Fibroblast of mammary gland (primary cell): ENCODE measurements at regions not wholly inside any gene's neighbourhood (a gene's known extent, or its start where the extent isn't known, plus 50 kb on each side); places are given as distances from the start of the nearest gene placed in this dataset.
"Not testable (repeated sequence)": the region's sequence is repeated elsewhere in the genome, so short reads cannot be mapped to it uniquely, and the experiment has no call there.

ENCODE experiments used
- DNase-seq: peaks from one replicate; pipeline ENCODE4 v3.0.0-alpha.2; 2010; ENCODE audit warnings: low read depth
- H3K4me3 ChIP-seq: 2 replicates; pipeline ENCODE4 v1.5.1; 2011; ENCODE audit warnings: low read depth, mild to moderate bottlenecking, low read length, moderate library complexity; ENCODE audit not compliant: control insufficient read depth
- CTCF ChIP-seq: conservative IDR thresholded peaks from 2 replicates; pipeline ENCODE4 v1.5.1; 2011; ENCODE audit warnings: low read depth, low read length, inconsistent platforms; ENCODE audit not compliant: control insufficient read depth, insufficient read depth

DNA sequence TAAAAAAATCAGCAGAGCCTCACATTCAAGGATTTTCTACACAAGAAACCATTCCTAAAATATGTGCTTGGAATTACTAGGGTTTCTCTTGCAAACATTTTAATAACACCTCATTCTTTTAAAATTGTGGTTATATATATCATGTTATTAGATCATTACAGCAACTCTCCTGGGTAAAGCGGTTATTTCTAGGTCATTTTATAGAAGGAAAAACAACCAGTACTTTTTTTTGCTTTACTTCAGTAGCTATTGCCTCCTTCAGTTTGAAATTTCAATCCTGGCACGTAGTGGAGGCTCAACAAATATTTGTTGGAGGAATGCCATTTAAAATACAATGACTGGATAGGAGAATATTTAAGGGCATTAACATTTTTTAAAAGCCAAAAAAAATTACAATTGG, 220.6 kb downstream of the CDRT15L2 start:
- no peak for DNase-seq
- H3K4me3 ChIP-seq: no peak overlapping the region
- TF ChIP-seq CTCF: no peak

GRCh38 chr17:20805751-20806150, 226.2 kb downstream of the CDRT15L2 start:
- DNase-seq: no peak
- no peak overlapping the region for H3K4me3 ChIP-seq
- TF ChIP-seq CTCF: no peak

DNA sequence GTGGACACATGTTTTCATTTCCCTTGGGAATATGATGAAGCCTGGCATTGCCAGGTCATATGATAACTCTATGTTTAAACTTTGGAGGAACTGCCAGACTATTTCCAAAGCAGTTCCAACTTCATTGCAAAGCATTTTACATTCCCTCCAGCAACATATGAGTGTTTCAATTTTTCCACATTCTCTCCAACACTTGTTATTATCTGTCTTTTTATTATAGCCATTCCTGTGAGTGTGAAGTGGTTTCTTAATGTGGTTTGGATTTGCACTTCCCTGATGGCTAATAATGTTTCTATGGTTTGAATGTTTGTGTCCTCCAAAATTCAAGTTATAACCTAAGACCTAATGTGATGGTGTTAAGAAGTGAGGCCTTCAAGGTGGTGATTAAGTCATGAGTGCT, 228.0 kb downstream of the CDRT15L2 start:
- DNase-seq, H3K4me3 ChIP-seq: not testable (repeated sequence)

DNA sequence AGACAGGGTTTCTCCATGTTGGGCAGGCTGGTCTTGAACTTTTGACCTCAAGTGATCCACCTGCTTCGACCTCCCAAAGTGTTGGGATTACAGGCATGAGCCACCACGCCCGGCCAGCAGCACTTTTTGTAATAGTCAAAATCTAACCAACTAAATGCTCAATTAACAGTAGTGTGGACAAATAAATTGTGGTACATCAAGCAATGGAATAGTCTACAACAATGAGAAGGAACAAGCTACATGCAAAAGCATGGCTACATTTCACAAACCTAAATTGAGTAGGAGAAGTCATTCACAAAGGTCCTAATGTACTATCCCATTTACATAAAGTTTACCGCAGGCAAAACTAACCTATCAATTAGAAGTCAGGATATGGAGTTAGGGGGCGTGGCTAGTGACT, 227.4 kb downstream of the USP22 start:
- H3K4me3 ChIP-seq, DNase-seq: not testable (repeated sequence)

DNA sequence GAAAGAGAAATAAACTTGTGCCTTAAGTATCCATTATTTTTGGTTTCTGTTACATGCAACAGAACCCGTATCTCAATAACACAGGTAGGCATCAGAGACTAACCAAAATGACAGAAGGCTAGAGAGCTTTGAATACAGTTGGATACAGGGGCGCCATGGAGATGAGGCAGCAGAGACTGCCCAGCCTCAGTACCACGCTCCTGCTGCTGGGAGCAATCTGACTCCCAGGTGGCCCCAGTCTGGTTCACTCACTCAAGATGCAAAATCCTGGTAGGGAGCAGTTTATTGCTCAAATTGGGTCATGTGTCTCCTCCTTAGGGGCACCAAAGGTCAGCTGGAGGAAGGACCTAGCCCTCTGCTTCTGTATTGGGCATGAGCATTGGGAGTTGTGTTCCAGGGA, 218.9 kb downstream of the USP22 start:
- H3K4me3 ChIP-seq: no peak overlapping the region
- no peak for DNase-seq
- no peak for TF ChIP-seq CTCF

DNA sequence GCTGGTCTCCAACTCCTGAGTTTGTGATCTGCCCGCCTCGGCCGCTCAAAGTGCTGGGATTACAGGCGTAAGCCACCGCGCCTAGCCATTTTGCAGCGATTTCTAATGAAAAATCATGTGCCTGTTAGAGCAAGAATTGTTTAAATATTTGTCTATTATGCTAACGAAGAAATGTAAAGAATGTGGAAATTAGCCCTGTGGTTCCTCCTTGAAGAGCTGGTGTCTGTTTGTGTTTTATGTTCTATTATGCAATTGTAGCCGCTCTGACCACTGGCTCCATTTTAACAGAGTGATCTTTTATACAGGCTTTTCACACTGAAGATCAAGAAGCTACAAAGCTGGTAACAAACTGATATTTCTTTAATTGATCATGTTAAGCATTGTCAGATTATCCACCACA, 217.3 kb downstream of the USP22 start:
- no peak for DNase-seq
- H3K4me3 ChIP-seq: no peak overlapping the region
- TF ChIP-seq CTCF: no peak

GRCh38 chr17:20840453-20840852, 202.4 kb downstream of the USP22 start:
- DNase-seq, H3K4me3 ChIP-seq: not testable (repeated sequence)

- DNase-seq, H3K4me3 ChIP-seq: not testable (repeated sequence)
Observed at GRCh38 chr17:20840987-20841865, 201.6 kb downstream of the USP22 start.

GRCh38 chr17:20842012-20842411, 200.8 kb downstream of the USP22 start:
- not testable (repeated sequence) for DNase-seq

GRCh38 chr17:20843261-20843660, 199.6 kb downstream of the USP22 start:
- DNase-seq, H3K4me3 ChIP-seq: not testable (repeated sequence)

More at GRCh38 chr17:20842012-20842411, 200.8 kb downstream of the USP22 start:
- not testable (repeated sequence) for H3K4me3 ChIP-seq

DNA sequence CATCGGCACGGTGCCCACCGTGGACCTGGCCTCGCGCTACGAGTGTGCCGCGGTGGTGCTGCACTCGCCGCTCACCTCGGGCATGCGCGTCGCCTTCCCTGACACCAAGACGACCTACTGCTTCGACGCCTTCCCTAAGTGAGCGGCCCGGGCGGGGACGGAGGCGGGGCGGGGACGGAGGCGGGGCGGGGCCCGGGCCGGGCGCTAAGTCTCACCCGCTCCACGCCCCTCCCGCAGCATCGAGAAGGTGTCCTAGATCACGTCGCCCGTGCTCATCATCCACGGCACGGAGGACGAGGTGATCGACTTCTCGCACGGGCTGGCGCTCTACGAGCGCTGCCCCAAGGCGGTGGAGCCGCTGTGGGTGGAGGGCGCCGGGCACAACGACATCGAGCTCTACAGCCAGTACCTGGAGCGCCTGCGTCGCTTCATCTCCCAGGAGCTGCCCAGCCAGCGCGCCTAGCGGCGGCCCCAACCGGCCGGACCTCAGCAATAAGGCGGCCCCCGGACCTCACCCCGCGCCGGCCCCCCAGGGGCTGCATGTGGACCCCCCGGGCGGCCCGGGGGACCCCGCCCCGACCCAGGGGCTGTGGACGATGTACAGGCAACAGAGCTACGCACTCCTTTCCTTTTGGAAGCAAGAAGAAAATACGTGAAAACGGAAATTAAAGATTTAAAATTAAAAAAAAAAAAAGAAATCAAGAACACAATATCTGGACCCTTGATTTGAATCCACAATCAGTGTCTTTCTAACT, 198.8 kb downstream of the USP22 start:
- not testable (repeated sequence) for H3K4me3 ChIP-seq

DNA sequence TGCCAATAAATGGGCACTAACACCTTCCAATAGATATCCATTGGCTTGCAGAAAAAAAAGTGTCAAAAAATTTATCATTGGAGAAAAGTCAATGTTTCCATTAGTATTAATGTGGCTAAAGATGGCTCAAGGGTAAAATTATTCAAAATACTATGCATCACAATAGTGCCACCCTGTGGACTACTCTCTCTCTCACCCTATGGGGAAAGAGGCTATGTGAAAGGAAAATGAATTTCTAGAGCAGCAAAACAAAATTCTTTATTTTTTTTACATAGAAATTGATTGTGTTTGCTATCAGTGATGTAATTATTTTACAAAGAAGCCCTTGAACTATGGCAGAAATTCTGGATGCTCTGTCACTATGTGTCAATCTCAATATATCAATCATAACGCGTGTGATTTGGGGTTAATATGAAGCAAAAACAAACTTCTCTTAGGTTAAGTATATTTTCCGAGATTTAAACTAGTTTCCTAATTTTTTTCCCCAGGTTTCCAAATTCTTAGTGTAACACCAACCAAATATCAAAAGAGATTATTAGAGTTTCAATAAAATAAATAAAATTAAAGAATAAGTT, 193.9 kb downstream of the USP22 start:
- not testable (repeated sequence) for DNase-seq

More for the DNA sequence above, 198.8 kb downstream of the USP22 start:
- not testable (repeated sequence) for DNase-seq

GRCh38 chr17:20851591-20852238, 191.1 kb downstream of the USP22 start:
- not testable (repeated sequence) for H3K4me3 ChIP-seq
- DNase-seq: peak; percentile 38

More for the DNA sequence above, 193.9 kb downstream of the USP22 start:
- not testable (repeated sequence) for H3K4me3 ChIP-seq
